HG03135 (cell line): ENCODE measurements at regions not wholly inside any gene's neighbourhood (a gene's known extent, or its start where the extent isn't known, plus 50 kb on each side); places are given as distances from the start of the nearest gene placed in this dataset.
"Not testable (repeated sequence)": the region's sequence is repeated elsewhere in the genome, so short reads cannot be mapped to it uniquely, and the experiment has no call there.

Experiments used
- ATAC-seq: cut with Tn5 transposase; IDR thresholded peaks from one replicate; pipeline ENCODE4 v1.9.1; 2021; ENCODE audit warnings: mild to moderate bottlenecking, moderate library complexity; ENCODE audit not compliant: unreplicated experiment

DNA sequence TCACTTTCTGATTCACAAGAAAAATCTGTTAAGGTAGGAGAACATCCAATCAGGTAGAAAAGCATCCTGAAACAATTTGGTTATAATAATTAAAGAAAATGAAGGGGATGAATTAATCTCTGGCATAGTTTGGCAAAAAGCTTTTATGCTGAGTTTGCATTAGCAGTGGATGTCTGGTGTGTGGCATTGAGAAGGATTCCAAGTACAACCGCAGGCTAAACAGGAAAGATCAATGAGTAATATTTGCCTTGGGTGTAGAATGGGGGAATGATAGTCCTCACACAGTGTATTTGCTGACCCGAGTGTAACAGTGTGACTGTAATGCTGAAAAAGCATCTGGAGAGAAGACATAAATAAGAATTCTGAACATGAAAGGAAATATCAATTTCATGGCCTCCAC, 68.3 kb upstream of the SESTD1 start:
- ATAC-seq: no peak

DNA sequence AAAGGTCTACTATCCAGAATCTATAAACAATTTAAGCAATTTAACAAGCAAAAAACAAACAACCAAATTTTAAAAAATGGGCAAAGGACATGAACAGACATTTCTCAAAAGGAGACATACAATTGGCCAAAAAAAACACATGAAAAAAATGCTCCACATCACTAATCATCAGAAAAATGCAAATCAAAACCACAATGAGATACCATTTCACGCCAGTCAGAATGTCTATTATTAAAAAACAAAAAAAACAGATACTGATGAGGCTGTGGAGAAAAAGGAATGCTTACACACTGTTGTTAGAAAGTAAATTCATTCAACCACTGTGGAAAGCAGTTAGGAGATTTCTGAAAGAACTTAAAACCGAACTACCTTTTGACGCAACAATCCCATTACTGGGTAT, 66.4 kb upstream of the SESTD1 start:
- ATAC-seq: no peak

DNA sequence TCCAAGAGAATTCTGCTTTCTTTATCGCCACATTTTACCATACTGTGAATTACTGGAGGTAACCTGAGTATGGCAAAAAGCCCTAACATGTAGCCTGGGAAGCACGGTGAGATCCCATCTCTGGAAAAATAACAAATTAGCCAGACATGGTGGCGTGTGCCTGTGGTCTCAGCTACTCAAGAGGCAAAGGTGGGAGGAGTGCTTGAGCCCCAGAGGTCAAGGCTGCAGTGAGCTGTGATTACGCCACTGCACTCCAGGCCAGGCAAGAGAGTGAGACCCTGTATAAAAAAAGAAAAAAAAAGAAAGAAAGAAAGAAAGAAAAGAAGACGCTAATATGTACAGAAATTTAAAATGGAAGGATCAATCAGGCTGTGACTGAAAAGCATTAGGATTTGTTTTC, 57.7 kb upstream of the SESTD1 start:
- no peak for ATAC-seq

DNA sequence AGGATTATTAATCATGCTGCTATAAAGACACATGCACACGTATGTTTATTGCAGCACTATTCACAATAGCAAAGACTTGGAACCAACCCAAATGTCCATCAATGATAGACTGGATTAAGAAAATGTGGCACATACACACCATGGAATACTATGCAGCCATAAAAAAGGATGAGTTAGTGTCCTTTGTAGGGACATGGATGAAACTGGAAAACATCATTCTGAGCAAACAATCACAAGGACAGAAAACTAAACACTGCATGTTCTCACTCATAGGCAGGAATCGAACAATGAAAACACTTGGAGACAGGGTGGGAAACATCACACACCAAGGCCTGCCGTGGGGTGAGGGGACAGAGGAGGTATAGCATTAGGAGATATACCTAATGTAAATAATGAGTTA, 56.4 kb upstream of the SESTD1 start:
- ATAC-seq: not testable (repeated sequence)

- not testable (repeated sequence) for ATAC-seq
These were observed 50.1 kb upstream of the SESTD1 start for GRCh38 chr2:179314729-179315128.
